A204.1 (cell line): ENCODE measurements at regions not wholly inside any gene's neighbourhood (a gene's known extent, or its start where the extent isn't known, plus 50 kb on each side); places are given as distances from the start of the nearest gene placed in this dataset.
"Not testable (repeated sequence)": the region's sequence is repeated elsewhere in the genome, so short reads cannot be mapped to it uniquely, and the experiment has no call there.

ENCODE experiments used
- FAIRE-seq: peaks from 2 replicates; lab custom pipeline; 2012; peaks lifted over from hg19 to GRCh38; lab: Jason Lieb, UNC

GRCh38 chr3:29141918-29142275 is 139.0 kb upstream of the RBMS3 start:
- no peak for FAIRE-seq

GRCh38 chr3:29143151-29143550 is 137.7 kb upstream of the RBMS3 start:
- FAIRE-seq, result no peak

GRCh38 chr3:29144361-29144760 is 136.5 kb upstream of the RBMS3 start:
- no peak for FAIRE-seq

GRCh38 chr3:29144807-29145206 is 136.1 kb upstream of the RBMS3 start:
- FAIRE-seq, result no peak

GRCh38 chr3:29145360-29145759 is 135.5 kb upstream of the RBMS3 start:
- no peak for FAIRE-seq

- FAIRE-seq, result no peak
These were observed 128.5 kb upstream of the RBMS3 start for GRCh38 chr3:29152379-29152778.

GRCh38 chr3:29153811-29154210 is 127.1 kb upstream of the RBMS3 start:
- FAIRE-seq, result no peak

GRCh38 chr3:29156086-29156715 is 124.7 kb upstream of the RBMS3 start:
- FAIRE-seq, result no peak

- FAIRE-seq, result no peak
These were observed 116.0 kb upstream of the RBMS3 start for GRCh38 chr3:29164825-29165224.

GRCh38 chr3:29167180-29167579 is 113.7 kb upstream of the RBMS3 start:
- FAIRE-seq, result no peak

GRCh38 chr3:29168081-29168480 is 112.8 kb upstream of the RBMS3 start:
- FAIRE-seq, result no peak

- no peak for FAIRE-seq
These were observed 112.2 kb upstream of the RBMS3 start for GRCh38 chr3:29168696-29169095.

- no peak for FAIRE-seq
These were observed 111.4 kb upstream of the RBMS3 start for GRCh38 chr3:29169451-29169850.

- no peak for FAIRE-seq
These were observed 109.6 kb upstream of the RBMS3 start for GRCh38 chr3:29171043-29171990.

- no peak for FAIRE-seq
These were observed 104.4 kb upstream of the RBMS3 start for GRCh38 chr3:29176501-29176900.

- no peak for FAIRE-seq
These were observed 101.8 kb upstream of the RBMS3 start for GRCh38 chr3:29178809-29179793.

- no peak for FAIRE-seq
These were observed 99.6 kb upstream of the RBMS3 start for GRCh38 chr3:29181149-29181780.

GRCh38 chr3:29181872-29182271 is 99.0 kb upstream of the RBMS3 start:
- no peak for FAIRE-seq

- FAIRE-seq, result not testable (repeated sequence)
These were observed 98.0 kb upstream of the RBMS3 start for GRCh38 chr3:29182828-29183227.

GRCh38 chr3:29183346-29184087 is 97.4 kb upstream of the RBMS3 start:
- FAIRE-seq, result no peak

- no peak for FAIRE-seq
These were observed 95.2 kb upstream of the RBMS3 start for GRCh38 chr3:29185706-29186105.
